CD4-positive, alpha-beta T cell treated with Interferon gamma for 1 hour (primary cell): ENCODE measurements at regions not wholly inside any gene's neighbourhood (a gene's known extent, or its start where the extent isn't known, plus 50 kb on each side); places are given as distances from the start of the nearest gene placed in this dataset.

Source experiments
- DNase-seq: peaks from one replicate; pipeline ENCODE4 v3.0.0-alpha.2; 2020

- DNase-seq: no peak
These were observed 106.8 kb downstream of the TSN start for GRCh38 chr2:121862286-121862685.

GRCh38 chr2:121865914-121866313, 110.5 kb downstream of the TSN start:
- no peak for DNase-seq

DNA sequence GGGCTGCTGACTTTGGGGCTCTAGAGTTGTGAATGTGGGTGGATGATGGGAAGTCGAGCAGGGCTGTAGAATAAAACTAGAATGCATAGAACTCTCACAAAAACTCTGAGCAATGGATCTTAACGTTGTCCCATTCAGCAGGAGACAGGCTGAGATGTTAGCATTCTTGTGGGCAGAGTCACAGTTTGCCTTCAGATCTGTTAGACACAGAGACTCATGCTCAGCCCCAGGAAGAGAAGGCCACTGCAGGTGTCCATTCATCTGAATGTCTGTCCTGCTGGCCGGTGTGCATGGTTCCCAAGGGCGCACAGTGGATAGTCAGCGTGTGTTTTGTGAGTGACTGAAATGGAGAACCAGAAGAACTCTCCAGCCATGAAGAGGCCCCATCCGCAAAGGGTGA, 111.3 kb downstream of the TSN start:
- DNase-seq: no peak

- no peak for DNase-seq
These were observed 113.2 kb downstream of the TSN start for GRCh38 chr2:121868652-121869051.

DNA sequence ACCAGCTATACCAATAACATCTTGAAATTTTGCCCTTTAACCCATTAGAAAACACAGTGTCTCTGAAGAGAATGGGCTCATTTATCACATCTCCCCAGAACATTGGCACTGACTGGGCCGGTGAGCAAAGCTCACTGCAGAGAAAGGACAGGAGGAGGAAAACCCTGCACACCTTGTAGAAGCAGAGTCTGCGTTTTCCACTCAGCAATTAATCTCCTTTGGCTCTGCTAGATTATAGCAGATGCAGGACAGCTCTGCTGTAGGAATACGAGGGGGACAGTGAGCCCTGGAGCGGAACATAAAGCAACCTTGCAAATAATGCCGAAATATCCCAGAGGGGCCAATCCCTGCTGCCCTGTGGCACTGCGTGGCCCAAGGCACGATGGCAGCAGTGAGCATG, 113.9 kb downstream of the TSN start:
- DNase-seq: no peak

- DNase-seq: no peak
These were observed 114.4 kb downstream of the TSN start for GRCh38 chr2:121869873-121870272.

DNA sequence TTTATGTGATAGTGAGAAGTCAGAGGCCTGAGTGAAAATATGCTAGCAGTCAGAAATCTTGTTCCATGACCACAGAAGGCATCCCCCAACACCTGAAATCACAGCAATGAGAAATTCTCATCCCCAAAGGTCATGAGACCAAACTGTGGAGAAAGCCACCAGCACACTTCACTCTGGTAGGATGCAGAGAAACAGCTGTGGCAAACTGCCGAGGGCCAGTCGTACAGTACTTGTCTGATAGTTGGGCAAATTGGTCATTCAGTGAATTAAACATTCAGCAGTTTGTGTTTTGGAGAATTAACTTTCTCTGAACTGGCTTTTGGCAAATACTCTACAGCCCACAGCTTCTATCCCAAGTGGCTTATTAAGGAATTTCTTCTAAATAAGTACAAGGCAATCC, 117.2 kb downstream of the TSN start:
- no peak for DNase-seq

- DNase-seq: no peak
These were observed 118.4 kb downstream of the TSN start for GRCh38 chr2:121873864-121874263.

DNA sequence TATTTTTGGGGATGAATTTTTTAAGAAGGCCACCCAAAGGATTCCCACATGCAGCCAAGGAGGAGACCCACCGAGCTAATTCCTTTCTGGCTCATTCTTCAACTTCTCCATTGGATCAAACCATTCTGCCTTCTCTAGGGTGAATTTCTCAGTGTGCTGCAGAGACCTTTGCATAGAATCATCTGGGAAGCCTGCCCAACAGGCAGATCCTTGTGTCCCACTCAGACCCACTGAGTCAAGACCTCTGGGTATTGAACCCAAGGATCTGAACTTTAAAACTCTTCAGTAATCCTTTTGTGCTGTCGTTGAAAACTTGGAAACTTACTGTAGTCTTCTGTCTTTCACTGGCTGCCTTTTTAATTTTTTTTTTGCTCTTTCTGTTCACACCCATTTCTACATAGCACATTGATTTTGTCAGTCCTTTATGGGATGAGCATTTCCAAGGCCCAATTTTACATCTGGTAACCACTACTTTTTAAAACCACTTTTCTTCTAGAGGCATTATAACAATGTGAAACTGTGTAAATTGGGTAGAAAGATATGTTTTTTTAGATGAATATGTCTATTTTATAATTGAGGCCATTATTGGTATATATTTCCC, 120.2 kb downstream of the TSN start:
- DNase-seq: no peak

DNA sequence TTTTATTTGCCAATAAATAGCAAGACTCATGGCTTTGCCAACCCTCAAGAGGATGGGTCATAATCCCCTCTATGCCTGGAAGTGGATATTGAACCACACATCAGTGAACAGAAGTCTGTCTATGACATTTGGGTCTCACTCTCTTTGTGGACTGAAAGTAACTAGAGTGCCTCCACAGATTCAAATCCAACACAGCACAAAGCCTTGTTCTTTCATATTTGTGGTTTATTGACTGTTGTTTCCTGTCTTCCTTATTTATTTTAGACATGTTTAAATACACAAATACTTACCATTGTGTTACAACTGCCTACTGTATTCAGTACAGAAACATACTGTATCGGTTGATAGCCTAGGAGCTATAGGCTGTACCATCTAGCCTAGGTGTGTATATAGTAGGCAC, 121.9 kb downstream of the TSN start:
- DNase-seq: no peak

DNA sequence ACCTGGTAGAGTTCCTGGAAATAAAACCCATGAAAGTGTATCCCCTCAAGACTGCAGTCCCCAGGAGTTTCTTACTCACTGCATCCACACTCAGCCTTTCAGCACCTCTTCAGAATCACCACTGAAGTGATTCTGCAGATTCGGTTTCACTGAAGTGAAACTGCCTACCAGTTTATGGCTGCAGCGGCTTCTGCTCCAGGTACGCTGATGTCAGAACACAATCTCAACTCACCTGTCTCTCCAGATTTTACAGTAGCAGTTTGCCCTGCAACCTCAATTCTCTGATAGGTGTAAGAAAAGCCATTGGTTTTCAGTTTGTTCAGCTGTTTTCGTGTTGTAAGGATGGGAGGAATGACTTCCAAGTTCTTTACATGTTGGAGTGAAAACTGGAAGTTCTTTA, 124.8 kb downstream of the TSN start:
- DNase-seq: no peak

DNA sequence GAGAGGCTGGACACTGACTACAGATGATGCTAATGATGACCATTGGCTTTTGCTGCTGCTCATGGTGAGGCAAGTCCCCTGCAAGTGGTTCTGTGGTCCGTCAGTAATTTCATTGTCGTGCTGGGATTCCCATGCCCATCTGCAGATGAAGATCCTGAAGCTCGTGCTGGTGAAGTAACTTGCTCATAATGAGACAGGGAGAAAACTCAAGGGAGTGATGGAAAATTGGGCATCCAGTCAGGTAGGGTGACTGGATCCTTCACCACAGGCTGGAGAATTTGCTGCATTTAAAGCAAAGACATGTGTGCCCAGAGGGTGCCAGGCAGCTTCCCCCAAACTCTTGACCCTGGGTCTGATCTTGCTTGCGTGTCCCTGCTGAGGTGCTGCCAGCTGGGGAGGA, 125.6 kb downstream of the TSN start:
- DNase-seq: no peak

DNA sequence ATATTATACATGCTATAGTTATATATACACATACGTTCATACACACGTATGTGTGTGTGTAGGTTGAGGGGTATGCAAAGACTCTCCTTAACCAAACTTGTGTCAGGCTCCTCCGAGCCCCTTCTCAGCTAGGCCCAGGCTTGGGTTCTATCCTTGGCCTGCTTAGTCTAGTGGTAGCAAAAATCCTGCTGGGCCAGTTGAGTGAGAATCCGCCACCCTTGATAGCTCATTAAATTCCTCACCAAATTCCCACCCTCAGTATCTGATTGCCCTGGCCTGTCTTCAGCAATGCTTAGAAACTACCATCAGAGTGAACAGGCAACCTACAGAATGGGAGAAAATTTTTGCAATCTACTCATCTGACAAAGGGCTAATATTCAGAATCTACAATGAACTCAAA, 126.5 kb downstream of the TSN start:
- no peak for DNase-seq

- DNase-seq: no peak
These were observed 128.6 kb downstream of the TSN start for GRCh38 chr2:121884078-121884477.

- no peak for DNase-seq
These were observed 129.1 kb downstream of the TSN start for GRCh38 chr2:121884511-121884921.

GRCh38 chr2:121886059-121886458, 130.6 kb downstream of the TSN start:
- no peak for DNase-seq

GRCh38 chr2:121887513-121888188, 132.2 kb downstream of the TSN start:
- no peak for DNase-seq

DNA sequence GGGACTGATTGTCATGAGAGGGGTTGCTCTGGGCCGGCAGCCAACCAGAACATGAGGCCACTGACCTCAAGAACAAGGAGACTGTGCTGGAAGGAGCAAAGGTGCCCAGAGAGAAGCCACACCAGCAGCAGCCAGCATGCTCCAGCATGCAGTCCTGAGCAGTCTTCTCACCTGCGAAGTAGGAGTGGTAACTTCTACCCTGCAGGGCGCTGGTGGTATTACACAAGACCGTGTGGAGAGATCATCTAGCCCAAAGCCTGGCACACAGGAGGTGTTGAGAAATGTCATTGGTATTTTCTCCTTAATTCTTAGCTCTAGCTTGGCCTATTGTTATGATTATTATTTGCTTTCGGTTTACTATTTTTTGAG, 132.7 kb downstream of the TSN start:
- no peak for DNase-seq

DNA sequence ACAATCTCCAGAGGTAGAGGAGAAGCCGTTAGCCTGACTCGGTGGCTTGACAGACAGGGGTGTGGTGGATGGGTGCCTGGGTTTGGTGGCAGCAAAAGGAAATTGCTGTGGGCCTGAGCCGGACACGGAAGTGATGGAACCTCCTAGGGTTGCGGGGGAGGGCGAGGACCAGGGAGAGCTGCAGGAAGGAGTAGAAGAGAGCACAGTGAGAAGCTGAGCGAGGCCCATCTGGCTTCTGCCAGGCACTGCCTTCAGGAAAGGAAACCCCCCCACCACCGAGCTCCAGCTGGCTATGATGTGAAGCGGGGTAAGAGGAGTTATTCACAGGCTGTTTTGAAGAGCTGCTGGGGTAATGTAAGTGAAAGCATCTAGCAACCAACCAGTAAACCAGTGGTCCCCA, 134.6 kb downstream of the TSN start:
- no peak for DNase-seq

GRCh38 chr2:121895723-121896571, 140.5 kb downstream of the TSN start:
- no peak for DNase-seq

- DNase-seq: no peak
These were observed 142.0 kb downstream of the TSN start for GRCh38 chr2:121897335-121897970.

DNA sequence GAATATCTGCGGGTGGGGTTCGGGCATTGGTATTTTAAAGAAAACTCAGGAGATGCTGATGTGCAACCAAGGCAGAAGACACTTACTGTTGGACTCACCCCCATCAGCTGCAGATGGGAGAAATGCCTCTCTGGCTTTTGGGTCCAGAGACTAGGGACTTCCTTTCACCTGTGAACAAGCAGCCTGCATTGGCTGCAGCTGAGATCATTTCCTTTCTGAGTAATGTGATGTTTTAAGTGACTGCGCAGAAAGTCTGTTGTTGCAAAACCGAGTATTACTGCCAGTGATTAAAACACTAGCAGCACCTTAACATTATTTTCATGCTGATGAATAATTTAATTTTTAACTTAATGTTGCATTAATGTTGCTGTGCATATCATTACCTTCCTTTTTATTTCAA, 143.0 kb downstream of the TSN start:
- DNase-seq: no peak

DNA sequence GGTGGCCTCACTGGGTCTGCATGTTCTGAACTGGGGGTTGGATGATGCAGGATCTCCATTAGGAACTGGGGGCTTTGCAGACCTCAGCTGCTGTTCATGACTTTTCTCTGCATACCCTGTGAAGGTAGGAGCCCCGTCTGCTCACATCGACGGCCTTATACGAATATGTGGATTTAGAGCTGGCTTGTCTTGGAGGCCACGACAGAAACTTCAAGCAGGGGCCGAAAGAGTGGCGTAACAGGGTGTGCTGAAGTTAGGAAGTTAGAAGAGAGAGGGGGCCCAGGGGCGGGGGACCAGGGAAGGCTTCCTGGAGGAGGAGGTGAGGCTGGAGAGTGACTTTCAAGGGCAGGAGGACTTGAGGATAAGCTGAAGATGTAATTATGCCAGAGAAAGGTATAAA, 144.9 kb downstream of the TSN start:
- no peak for DNase-seq

GRCh38 chr2:121902171-121902591, 146.7 kb downstream of the TSN start:
- no peak for DNase-seq
